ENCODE measurements at regions not wholly inside any gene's neighbourhood (a gene's known extent, or its start where the extent isn't known, plus 50 kb on each side); places are given as distances from the start of the nearest gene placed in this dataset.

GRCh38 chr9:73348471-73348870 is 196.8 kb downstream of the ANXA1 start:
- H3K4me3 ChIP-seq (ENCODE audit: control insufficient read depth, low read depth, low read length) = no peak overlapping the region
- peak; percentile 18 for DNase-seq (ENCODE audit: low read depth)
- TF ChIP-seq CTCF (conservative IDR thresholded peaks at IDR 0.05; ENCODE audit: control insufficient read depth, insufficient read depth, low read depth, low read length) = no peak

- no peak for TF ChIP-seq CTCF (conservative IDR thresholded peaks at IDR 0.05; ENCODE audit: control insufficient read depth, insufficient read depth, low read depth, low read length)
- DNase-seq (ENCODE audit: low read depth) = no peak
- H3K4me3 ChIP-seq (ENCODE audit: control insufficient read depth, low read depth, low read length) = no peak overlapping the region
Measured at GRCh38 chr9:73349476-73349875, 197.8 kb downstream of the ANXA1 start.

- no peak for DNase-seq (ENCODE audit: low read depth)
- H3K4me3 ChIP-seq (ENCODE audit: control insufficient read depth, low read depth, low read length) = no peak overlapping the region
- TF ChIP-seq CTCF (conservative IDR thresholded peaks at IDR 0.05; ENCODE audit: control insufficient read depth, insufficient read depth, low read depth, low read length) = no peak
Measured at GRCh38 chr9:73357607-73358006, 205.9 kb downstream of the ANXA1 start.

GRCh38 chr9:73370053-73370452 is 218.4 kb downstream of the ANXA1 start:
- peak; percentile 29 for DNase-seq (ENCODE audit: low read depth)
- TF ChIP-seq CTCF (conservative IDR thresholded peaks at IDR 0.05; ENCODE audit: control insufficient read depth, insufficient read depth, low read depth, low read length) = no peak
- no peak overlapping the region for H3K4me3 ChIP-seq (ENCODE audit: control insufficient read depth, low read depth, low read length)

GRCh38 chr9:73371801-73372200 is 220.1 kb downstream of the ANXA1 start:
- DNase-seq (ENCODE audit: low read depth) = no peak
- no peak overlapping the region for H3K4me3 ChIP-seq (ENCODE audit: control insufficient read depth, low read depth, low read length)
- no peak for TF ChIP-seq CTCF (conservative IDR thresholded peaks at IDR 0.05; ENCODE audit: control insufficient read depth, insufficient read depth, low read depth, low read length)

GRCh38 chr9:73380411-73380810 is 228.7 kb downstream of the ANXA1 start:
- no peak for TF ChIP-seq CTCF (conservative IDR thresholded peaks at IDR 0.05; ENCODE audit: control insufficient read depth, insufficient read depth, low read depth, low read length)
- H3K4me3 ChIP-seq (ENCODE audit: control insufficient read depth, low read depth, low read length) = no peak overlapping the region
- DNase-seq (ENCODE audit: low read depth) = no peak
